ENCODE measurements at regions not wholly inside any gene's neighbourhood (a gene's known extent, or its start where the extent isn't known, plus 50 kb on each side); places are given as distances from the start of the nearest gene placed in this dataset.

- TF ChIP-seq POLR2A (IDR thresholded peaks at IDR 0.05) = no peak
- TF ChIP-seq, protein P1, sequence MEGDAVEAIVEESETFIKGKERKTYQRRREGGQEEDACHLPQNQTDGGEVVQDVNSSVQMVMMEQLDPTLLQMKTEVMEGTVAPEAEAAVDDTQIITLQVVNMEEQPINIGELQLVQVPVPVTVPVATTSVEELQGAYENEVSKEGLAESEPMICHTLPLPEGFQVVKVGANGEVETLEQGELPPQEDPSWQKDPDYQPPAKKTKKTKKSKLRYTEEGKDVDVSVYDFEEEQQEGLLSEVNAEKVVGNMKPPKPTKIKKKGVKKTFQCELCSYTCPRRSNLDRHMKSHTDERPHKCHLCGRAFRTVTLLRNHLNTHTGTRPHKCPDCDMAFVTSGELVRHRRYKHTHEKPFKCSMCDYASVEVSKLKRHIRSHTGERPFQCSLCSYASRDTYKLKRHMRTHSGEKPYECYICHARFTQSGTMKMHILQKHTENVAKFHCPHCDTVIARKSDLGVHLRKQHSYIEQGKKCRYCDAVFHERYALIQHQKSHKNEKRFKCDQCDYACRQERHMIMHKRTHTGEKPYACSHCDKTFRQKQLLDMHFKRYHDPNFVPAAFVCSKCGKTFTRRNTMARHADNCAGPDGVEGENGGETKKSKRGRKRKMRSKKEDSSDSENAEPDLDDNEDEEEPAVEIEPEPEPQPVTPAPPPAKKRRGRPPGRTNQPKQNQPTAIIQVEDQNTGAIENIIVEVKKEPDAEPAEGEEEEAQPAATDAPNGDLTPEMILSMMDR (IDR thresholded peaks at IDR 0.05) = no peak
- no peak for TF ChIP-seq EP300 (IDR thresholded peaks at IDR 0.05)
- no peak for TF ChIP-seq POLR2AphosphoS5 (IDR thresholded peaks at IDR 0.05)
These were observed 79.5 kb upstream of the CTDP1 start for GRCh38 chr18:79600141-79600540.

Measured in suprapubic skin (tissue), 4 donors.